Body of pancreas (tissue), 4 donors: ENCODE measurements at regions not wholly inside any gene's neighbourhood (a gene's known extent, or its start where the extent isn't known, plus 50 kb on each side); places are given as distances from the start of the nearest gene placed in this dataset.

Experiments
- ATAC-seq: fragments of 150-250 bp; one replicate; pipeline ENCODE4 v1.9.1; 2016
- DNase-seq, 4 donors: peaks; one replicate each; pipeline ENCODE4 v3.0.0-alpha.2; 2019
- H3K27ac ChIP-seq, 4 donors: fragments of 200-600 bp; sonication (generic); 1 replicate in 3 of 4; 2 replicates in 1 of 4; pipeline versions ENCODE4 v1.5.1 to v1.6.1; 2016 to 2019; ENCODE audit warnings: mild to moderate bottlenecking in 1 of 4, mixed read lengths in 1 of 4, moderate library complexity in 1 of 4
- H3K27me3 ChIP-seq, 2 donors: fragments of 200-600 bp; sonication (generic); one replicate each; pipeline ENCODE4 v1.6.0; 2016; ENCODE audit warnings: mild to moderate bottlenecking in 1 of 2
- H3K36me3 ChIP-seq, 2 donors: fragments of 200-600 bp; sonication (generic); replicated peaks in 1 of 2; 2 replicates each; pipeline ENCODE4 v1.5.1; 2016; ENCODE audit warnings: low read depth in 2 of 2; ENCODE audit not compliant: insufficient read depth in 1 of 2
- H3K4me1 ChIP-seq: fragments of 200-600 bp; sonication (generic); one replicate; pipeline ENCODE4 v1.6.0; 2016
- H3K4me3 ChIP-seq, 2 donors: fragments of 200-600 bp; sonication (generic); 1 replicate in 1 of 2; 2 replicates in 1 of 2; pipeline ENCODE4 v1.5.1; 2016 to 2019
- H3K9me3 ChIP-seq, 3 donors: fragments of 200-600 bp; sonication (generic); 1 replicate in 2 of 3; 2 replicates in 1 of 3; pipeline ENCODE4 v1.5.1; 2016
- CTCF ChIP-seq, 7 experiments: fragments of 450-650 bp in 4 of 7; fragments of 200-600 bp in 3 of 7; sonication (generic) in 3 of 7; IDR thresholded peaks; one replicate each; pipeline ENCODE4 v1.5.1; 2016 to 2019; ENCODE audit warnings: antibody characterized with exemption in 7 of 7
- POLR2A ChIP-seq, 3 donors: fragments of 450-650 bp; IDR thresholded peaks; one replicate each; pipeline ENCODE4 v1.6.1; 2016; ENCODE audit warnings: antibody characterized with exemption in 3 of 3, mild to moderate bottlenecking in 2 of 3
- WGBS, 2 donors: methylation state at CpG; one replicate each; pipeline ENCODE4 v1.1.5; 2017; 5-methylcytosine and 5-hydroxymethylcytosine counted together
- intact Hi-C: fragments of 100-400 bp; cut with DNase I; formaldehyde crosslinking; loops from one replicate; pipeline ENCODE4 v1.15.1; 2023

GRCh38 chr2:195545811-195546210, 111.2 kb upstream of the SLC39A10 start:
- H3K36me3 ChIP-seq, result no peaks in the 10 kb centered on the region
- TF ChIP-seq CTCF (IDR thresholded peaks at IDR 0.05), result no peak
- intact Hi-C loops, result no loop called here
- H3K27me3 ChIP-seq, result no peaks in the 10 kb centered on the region
- DNase-seq (no peak), ATAC-seq (no peak)
- H3K27ac ChIP-seq, result no peak overlapping the region
- H3K4me1 ChIP-seq, result peaks cover 10% of the 10 kb centered on the region
- H3K4me3 ChIP-seq, result no peak overlapping the region
- WGBS, 2 donors, result 77 to 79% methylated on average over 3 of the region's 3 CpGs
- peaks cover 0 to 5% (median 0%) of the 10 kb centered on the region in 3 donors for H3K9me3 ChIP-seq

- WGBS, 2 donors, result 82% methylated on average over 11 of the region's 11 CpGs
- ATAC-seq (peak; percentile 74), DNase-seq (no peak)
- peaks cover 0 to 5% (median 0%) of the 10 kb centered on the region in 3 donors for H3K9me3 ChIP-seq
- H3K36me3 ChIP-seq, result no peaks in the 10 kb centered on the region
- peaks cover 10% of the 10 kb centered on the region for H3K4me1 ChIP-seq
- no peaks in the 10 kb centered on the region for H3K27me3 ChIP-seq
- H3K4me3 ChIP-seq, result no peak overlapping the region
- H3K27ac ChIP-seq, result peak overlapping the region in 3 of 4 donors; percentile 21 to 64 (median 48)
- TF ChIP-seq POLR2A (IDR thresholded peaks at IDR 0.05) (no peak), CTCF (IDR thresholded peaks at IDR 0.05) (no peak)
- intact Hi-C loops, result no loop called here
Observed at GRCh38 chr2:195543902-195544894, 112.8 kb upstream of the SLC39A10 start.

- Histone ChIP-seq H3K4me3 (no peak overlapping the region), H3K27ac (no peak overlapping the region), H3K4me1 (peaks cover 10% of the 10 kb centered on the region), H3K36me3 (no peaks in the 10 kb centered on the region), H3K27me3 (no peaks in the 10 kb centered on the region), H3K9me3 (no peaks in the 10 kb centered on the region)
- DNase-seq, result no peak
- WGBS, 2 donors, result 95 to 100% methylated on average over 2 of the region's 2 CpGs
- TF ChIP-seq POLR2A (IDR thresholded peaks at IDR 0.05) (no peak), CTCF (IDR thresholded peaks at IDR 0.05) (no peak)
- intact Hi-C loops, result no loop called here
- no peak for ATAC-seq
Observed at GRCh38 chr2:195543063-195543462, 114.0 kb upstream of the SLC39A10 start.

DNA sequence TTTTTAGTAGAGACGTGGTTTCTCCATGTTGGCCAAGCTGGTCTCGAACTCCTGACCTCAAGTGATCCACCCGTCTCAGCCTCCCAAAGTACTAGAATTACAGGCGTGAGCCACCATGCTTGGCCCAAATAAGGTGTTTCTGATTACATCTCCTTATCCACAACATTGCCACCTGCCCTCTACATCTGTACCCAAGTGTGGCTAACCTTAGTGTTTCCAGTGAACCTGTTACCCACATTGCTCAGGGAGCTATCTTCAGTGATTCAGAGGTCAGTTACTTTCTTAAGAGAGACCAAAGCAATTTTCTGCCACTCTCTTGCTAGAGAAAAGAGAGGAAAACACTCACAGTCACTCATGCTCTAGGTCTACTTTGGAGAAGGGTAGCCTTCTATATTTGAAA, 115.0 kb upstream of the SLC39A10 start:
- no peak overlapping the region for H3K4me3 ChIP-seq
- no peak for DNase-seq
- H3K27ac ChIP-seq, result no peak overlapping the region
- intact Hi-C loops, result no loop called here
- H3K27me3 ChIP-seq, result no peaks in the 10 kb centered on the region
- H3K9me3 ChIP-seq, result no peaks in the 10 kb centered on the region
- H3K4me1 ChIP-seq, result peaks cover 10% of the 10 kb centered on the region
- WGBS, 2 donors, result 74 to 92% methylated on average over 4 of the region's 4 CpGs
- TF ChIP-seq CTCF (IDR thresholded peaks at IDR 0.05) (no peak), POLR2A (IDR thresholded peaks at IDR 0.05) (no peak)
- no peak for ATAC-seq
- no peaks in the 10 kb centered on the region for H3K36me3 ChIP-seq
